ENCODE measurements at regions not wholly inside any gene's neighbourhood (a gene's known extent, or its start where the extent isn't known, plus 50 kb on each side); places are given as distances from the start of the nearest gene placed in this dataset.

DNA sequence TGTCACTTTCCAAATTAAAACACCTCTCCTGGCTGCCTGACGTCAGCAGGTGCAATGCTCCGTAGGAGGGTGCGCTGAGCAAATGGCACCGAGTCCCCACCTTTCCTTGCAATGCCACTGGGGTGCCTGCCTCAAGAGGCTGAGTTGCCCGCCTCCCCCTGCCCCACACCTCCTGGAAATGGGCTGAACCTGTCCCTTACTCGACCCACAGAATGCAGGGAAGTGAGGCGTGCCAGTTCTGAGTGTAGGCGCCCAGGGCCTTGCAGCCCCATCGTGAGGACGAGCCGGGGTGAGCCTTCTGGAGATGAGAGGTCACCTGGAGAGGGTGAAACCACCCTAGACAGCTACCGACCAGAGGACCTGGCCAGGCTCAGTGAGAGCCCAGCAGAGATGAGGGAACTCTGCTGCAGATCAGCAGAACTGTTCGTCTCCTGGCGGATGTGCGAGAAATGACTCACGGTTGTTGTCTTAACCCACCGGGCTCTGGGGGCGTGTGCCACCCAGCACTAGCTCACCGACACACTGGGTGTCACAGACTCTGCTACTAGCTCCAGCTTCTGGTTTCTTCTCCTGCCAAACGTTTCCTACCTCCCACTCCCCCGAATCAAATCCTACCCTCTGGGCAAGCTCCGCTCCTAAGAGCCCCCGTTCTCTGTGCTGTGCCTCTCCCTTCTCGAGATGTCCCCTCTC is 168.7 kb upstream of the HDAC4 start:
- DNase-seq (ENCODE audit: low spot score) = no peak
- TF ChIP-seq, protein P1, sequence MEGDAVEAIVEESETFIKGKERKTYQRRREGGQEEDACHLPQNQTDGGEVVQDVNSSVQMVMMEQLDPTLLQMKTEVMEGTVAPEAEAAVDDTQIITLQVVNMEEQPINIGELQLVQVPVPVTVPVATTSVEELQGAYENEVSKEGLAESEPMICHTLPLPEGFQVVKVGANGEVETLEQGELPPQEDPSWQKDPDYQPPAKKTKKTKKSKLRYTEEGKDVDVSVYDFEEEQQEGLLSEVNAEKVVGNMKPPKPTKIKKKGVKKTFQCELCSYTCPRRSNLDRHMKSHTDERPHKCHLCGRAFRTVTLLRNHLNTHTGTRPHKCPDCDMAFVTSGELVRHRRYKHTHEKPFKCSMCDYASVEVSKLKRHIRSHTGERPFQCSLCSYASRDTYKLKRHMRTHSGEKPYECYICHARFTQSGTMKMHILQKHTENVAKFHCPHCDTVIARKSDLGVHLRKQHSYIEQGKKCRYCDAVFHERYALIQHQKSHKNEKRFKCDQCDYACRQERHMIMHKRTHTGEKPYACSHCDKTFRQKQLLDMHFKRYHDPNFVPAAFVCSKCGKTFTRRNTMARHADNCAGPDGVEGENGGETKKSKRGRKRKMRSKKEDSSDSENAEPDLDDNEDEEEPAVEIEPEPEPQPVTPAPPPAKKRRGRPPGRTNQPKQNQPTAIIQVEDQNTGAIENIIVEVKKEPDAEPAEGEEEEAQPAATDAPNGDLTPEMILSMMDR (IDR thresholded peaks at IDR 0.05) = no peak
- no peak for ATAC-seq (ENCODE audit: low FRiP score)

DNA sequence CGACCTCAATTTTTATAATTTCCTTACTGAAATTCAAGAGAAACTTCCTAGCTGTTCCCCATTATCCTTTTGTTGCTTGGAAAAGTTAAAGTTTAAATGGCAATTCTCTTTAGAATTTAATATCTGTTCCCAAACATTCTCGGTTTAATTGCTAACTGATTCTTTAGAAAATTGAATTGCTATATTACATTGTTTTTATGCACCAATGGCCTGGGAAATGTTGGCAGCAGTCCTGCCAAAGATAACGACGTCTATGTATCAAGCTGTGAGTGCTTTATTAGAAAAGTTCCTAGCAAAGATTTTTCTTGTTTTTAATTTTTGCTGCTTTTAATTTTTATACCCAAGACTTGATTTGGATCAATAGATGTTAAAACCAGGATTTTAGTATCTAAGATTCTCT is 167.8 kb upstream of the HDAC4 start:
- ATAC-seq (ENCODE audit: low FRiP score) = no peak
- TF ChIP-seq, protein P1 (IDR thresholded peaks at IDR 0.05) = no peak
- no peak for DNase-seq (ENCODE audit: low spot score)

DNA sequence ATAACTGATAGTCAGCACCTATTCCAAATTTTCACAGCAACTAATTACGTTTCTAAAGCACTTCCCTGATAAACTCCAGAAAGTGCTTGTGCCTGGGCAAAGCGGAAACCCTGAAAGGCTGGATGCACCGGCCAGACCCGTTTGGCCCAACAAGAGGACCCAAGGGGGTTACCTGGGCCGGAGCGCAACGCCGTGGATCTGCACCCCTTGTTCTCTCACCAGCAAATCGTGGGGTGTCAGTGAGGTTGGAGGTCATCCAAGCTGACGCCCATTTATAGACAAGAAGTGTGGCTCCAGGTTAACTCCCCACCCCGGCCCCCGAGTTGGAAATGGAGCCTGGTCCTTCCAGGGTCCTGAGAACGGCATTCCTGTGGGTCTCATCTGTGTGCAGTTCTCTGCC is 167.0 kb upstream of the HDAC4 start:
- TF ChIP-seq, protein P1 (IDR thresholded peaks at IDR 0.05) = no peak
- ATAC-seq (ENCODE audit: low FRiP score) (no peak), DNase-seq (ENCODE audit: low spot score) (no peak)

DNA sequence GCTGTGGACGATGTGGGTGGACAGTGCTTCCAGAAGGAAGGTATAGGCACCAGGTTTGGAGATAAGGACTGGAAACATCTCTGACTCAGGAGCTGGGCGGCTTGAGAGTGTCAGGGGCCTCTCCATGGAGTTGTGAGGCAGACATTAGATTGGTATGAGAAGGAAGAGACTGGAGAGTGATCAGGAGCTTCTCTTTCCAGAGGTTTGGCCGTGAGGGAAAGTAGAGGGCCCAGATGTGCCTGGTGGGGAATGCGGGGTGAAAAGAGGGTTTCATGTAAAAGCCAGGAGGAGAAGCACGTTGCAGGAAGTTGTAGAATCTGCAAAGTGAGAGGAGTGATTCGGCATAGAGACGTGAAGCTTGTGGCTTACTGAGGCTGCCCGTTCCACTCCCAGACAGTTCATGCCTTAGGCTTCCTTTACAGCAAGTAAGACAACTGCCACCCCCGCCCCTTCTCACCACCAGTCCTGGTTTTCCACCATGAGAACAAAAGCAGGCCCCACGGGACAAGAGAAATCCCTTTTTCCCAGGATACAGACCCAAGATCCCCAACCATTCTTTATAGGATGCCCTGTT is 166.3 kb upstream of the HDAC4 start:
- TF ChIP-seq, protein P1 (IDR thresholded peaks at IDR 0.05) = no peak
- DNase-seq (ENCODE audit: low spot score) (no peak), ATAC-seq (ENCODE audit: low FRiP score) (no peak)

DNA sequence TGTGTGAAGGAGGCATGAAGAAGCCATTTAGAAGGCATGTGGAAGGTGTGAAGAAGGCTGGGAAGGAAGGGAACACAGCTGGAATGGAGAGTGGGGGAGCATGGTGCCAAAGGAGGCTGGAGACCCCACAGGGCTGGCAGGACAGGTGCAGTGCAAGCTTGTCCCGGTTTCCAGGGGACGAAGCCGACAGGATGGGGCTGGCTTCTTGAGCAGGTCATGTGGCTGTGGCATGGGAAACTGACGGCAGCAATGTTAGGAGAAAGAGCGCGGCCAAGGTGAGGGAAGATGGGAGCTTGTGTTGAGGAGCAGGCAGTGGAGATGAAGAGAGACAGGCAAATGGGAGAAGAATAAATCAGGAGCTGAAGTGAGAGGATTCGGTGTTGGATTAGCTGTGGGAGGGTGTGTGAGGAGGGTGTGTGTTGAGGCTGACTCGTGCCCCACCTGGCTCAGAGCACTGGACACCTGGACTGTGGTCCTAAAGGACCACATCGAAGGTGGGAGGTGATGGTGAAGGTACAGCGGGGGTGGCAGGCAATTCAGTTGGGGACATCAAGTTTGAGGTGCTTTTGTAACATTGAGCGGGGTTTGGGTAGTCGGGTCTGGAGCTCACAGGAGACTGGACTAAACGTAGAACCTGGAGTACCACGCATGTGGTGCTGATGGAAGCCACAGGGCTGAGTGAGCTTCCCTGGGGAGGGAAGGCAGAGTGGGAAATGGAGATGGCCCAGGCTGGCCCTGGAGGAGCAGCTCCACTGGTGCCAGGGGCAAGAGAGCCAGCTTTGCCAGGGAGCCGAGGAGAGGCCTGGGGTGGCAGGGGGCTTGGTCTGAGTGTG is 165.6 kb upstream of the HDAC4 start:
- TF ChIP-seq, protein P1 (IDR thresholded peaks at IDR 0.05) = no peak
- DNase-seq (ENCODE audit: low spot score) = no peak
- ATAC-seq (ENCODE audit: low FRiP score) = no peak

DNA sequence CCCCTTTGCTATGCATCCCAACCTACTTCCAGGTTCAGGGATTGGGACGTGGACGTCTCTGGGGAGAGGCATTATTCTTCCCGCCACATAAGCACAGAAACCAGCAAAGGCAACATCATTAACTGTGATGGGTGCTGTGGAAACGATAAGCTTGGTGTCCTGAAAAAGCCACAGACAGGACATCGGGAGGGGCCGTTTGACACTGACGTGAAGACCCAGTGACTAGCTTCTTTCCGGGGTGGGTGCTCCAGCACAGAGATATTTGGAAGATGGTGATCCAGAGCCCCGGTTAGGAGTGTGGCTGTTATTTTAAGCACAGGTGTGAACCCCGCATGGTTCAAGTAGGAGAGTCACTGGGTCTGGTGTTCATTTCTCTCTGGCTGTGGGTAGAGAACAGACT is 163.8 kb upstream of the HDAC4 start:
- TF ChIP-seq, protein P1 (IDR thresholded peaks at IDR 0.05) = no peak
- no peak for ATAC-seq (ENCODE audit: low FRiP score)
- DNase-seq (ENCODE audit: low spot score) = no peak

All from omental fat pad (tissue), 3 donors.